Breast epithelium (tissue), 4 donors: ENCODE measurements at regions not wholly inside any gene's neighbourhood (a gene's known extent, or its start where the extent isn't known, plus 50 kb on each side); places are given as distances from the start of the nearest gene placed in this dataset.

Source experiments
- DNase-seq, 2 donors: peaks; one replicate each; pipeline ENCODE4 v3.0.0-alpha.2; 2019; ENCODE audit warnings: low spot score in 2 of 2
- H3K27ac ChIP-seq, 2 donors: fragments of 200-600 bp; sonication (generic) in 1 of 2; one replicate each; pipeline ENCODE4 v1.5.1; 2016 to 2019; ENCODE audit warnings: mild to moderate bottlenecking in 1 of 2
- H3K27me3 ChIP-seq, 2 donors: fragments of 200-600 bp; sonication (generic) in 1 of 2; one replicate each; pipeline versions ENCODE4 v1.5.1 to v1.6.0; 2017 to 2019; ENCODE audit warnings: control low read depth in 1 of 2, mild to moderate bottlenecking in 1 of 2
- H3K36me3 ChIP-seq: fragments of 200-600 bp; one replicate; pipeline ENCODE4 v1.5.1; 2019
- H3K4me1 ChIP-seq, 2 donors: fragments of 200-600 bp; sonication (generic); one replicate each; pipeline ENCODE4 v1.5.1; 2016 to 2019; ENCODE audit warnings: control low read depth in 1 of 2
- H3K4me3 ChIP-seq, 3 donors: fragments of 200-600 bp; sonication (generic); 1 replicate in 2 of 3; 2 replicates in 1 of 3; pipeline ENCODE4 v1.5.1; 2016 to 2019; ENCODE audit warnings: mild to moderate bottlenecking in 3 of 3, moderate library complexity in 2 of 3
- H3K9me3 ChIP-seq, 2 donors: fragments of 200-600 bp; sonication (generic) in 1 of 2; one replicate each; pipeline ENCODE4 v1.5.1; 2016 to 2019; ENCODE audit warnings: control low read depth in 1 of 2
- POLR2A ChIP-seq: fragments of 450-650 bp; IDR thresholded peaks from one replicate; pipeline ENCODE4 v1.6.1; 2016; ENCODE audit warnings: antibody characterized with exemption, mild to moderate bottlenecking, moderate library complexity
- POLR2AphosphoS5 ChIP-seq, 3 donors: sonication (generic); formaldehyde crosslinking; IDR thresholded peaks; one replicate each; pipeline ENCODE4 v1.6.1; 2017; ENCODE audit warnings: antibody characterized with exemption in 3 of 3
- intact Hi-C: fragments of 100-400 bp; cut with DNase I; formaldehyde crosslinking; loops from one replicate; pipeline ENCODE4 v1.15.1; 2023; ENCODE audit warnings: low total_unique reads
- TF ChIP-seq, protein P1 (sequence below), 3 donors: fragments of 450-650 bp; IDR thresholded peaks; one replicate each; pipeline ENCODE4 v1.5.1; 2016 to 2017; ENCODE audit warnings: antibody characterized with exemption in 3 of 3, mild to moderate bottlenecking in 3 of 3, moderate library complexity in 3 of 3

DNA sequence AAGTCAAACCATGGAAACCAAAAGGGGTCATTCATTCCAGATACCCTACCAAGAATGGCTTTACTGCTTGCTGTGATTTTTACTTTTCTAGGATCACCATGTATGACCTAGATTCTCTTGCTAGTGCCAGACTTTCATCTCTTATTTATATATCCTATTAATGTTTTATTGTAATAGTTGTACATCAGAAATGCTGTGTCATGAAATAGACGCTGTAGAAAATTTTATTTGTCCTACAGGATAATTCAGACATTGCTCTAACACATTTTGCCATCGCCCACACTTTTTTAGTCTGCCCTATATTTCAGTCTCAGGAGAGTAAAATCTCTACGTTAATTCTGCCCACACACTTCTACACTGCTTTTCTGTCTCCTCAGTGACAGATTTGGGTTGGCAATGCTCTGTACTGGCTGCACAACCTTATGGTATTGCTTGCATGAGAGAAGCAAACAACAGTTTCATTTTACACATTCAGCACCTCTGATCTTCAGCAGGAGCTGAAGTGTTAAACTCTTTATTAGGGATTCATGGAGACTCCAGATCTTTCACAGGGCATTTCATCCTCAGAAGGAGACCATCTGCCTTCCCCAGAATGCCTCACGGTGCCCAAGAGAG lies 871.8 kb upstream of the CHAC2 start:
- no peak overlapping the region for H3K27ac ChIP-seq
- intact Hi-C loops = loop anchor here (10.0 kb wide), 1 partner anchor 1301 kb away; no protein-coding TSS in a partner anchor
- H3K4me1 ChIP-seq = no peaks in the 10 kb centered on the region
- peaks cover 7 to 42% of the 10 kb centered on the region in 2 donors for H3K9me3 ChIP-seq
- no peaks in the 10 kb centered on the region for H3K27me3 ChIP-seq
- no peak for DNase-seq
- H3K4me3 ChIP-seq = no peak overlapping the region
- TF ChIP-seq POLR2A (no peak), POLR2AphosphoS5 (IDR thresholded peaks at IDR 0.05) (no peak)
- TF ChIP-seq, protein P1, sequence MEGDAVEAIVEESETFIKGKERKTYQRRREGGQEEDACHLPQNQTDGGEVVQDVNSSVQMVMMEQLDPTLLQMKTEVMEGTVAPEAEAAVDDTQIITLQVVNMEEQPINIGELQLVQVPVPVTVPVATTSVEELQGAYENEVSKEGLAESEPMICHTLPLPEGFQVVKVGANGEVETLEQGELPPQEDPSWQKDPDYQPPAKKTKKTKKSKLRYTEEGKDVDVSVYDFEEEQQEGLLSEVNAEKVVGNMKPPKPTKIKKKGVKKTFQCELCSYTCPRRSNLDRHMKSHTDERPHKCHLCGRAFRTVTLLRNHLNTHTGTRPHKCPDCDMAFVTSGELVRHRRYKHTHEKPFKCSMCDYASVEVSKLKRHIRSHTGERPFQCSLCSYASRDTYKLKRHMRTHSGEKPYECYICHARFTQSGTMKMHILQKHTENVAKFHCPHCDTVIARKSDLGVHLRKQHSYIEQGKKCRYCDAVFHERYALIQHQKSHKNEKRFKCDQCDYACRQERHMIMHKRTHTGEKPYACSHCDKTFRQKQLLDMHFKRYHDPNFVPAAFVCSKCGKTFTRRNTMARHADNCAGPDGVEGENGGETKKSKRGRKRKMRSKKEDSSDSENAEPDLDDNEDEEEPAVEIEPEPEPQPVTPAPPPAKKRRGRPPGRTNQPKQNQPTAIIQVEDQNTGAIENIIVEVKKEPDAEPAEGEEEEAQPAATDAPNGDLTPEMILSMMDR (IDR thresholded peaks at IDR 0.05) = no peak
- H3K36me3 ChIP-seq = no peaks in the 10 kb centered on the region

DNA sequence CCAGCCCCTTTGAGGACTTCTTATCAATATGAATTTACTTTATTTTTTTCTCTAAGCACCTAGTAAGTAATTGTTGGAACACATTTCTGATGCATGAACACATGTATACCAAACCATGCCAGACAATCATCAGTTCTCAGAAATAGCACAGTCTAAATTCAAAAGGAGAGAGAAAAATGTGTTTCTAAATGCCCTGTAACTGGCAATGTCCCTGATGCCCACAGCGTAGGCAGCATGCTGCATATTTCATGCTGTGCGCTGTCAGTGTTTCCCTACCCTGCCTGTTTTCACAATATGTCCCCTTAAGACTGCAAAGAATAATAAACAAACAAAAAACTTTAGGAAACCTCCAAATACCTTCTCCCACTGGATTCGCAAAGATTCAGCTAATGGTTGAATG lies 881.0 kb upstream of the CHAC2 start:
- no peak for TF ChIP-seq POLR2AphosphoS5 (IDR thresholded peaks at IDR 0.05)
- TF ChIP-seq POLR2A = no peak
- TF ChIP-seq, protein P1 (IDR thresholded peaks at IDR 0.05) = no peak
- DNase-seq = no peak
- Histone ChIP-seq H3K27ac (no peak overlapping the region), H3K9me3 (peaks cover 0 to 5% of the 10 kb centered on the region in 2 donors), H3K4me3 (no peak overlapping the region), H3K4me1 (no peaks in the 10 kb centered on the region), H3K27me3 (no peaks in the 10 kb centered on the region), H3K36me3 (no peaks in the 10 kb centered on the region)
- intact Hi-C loops = no loop called here

DNA sequence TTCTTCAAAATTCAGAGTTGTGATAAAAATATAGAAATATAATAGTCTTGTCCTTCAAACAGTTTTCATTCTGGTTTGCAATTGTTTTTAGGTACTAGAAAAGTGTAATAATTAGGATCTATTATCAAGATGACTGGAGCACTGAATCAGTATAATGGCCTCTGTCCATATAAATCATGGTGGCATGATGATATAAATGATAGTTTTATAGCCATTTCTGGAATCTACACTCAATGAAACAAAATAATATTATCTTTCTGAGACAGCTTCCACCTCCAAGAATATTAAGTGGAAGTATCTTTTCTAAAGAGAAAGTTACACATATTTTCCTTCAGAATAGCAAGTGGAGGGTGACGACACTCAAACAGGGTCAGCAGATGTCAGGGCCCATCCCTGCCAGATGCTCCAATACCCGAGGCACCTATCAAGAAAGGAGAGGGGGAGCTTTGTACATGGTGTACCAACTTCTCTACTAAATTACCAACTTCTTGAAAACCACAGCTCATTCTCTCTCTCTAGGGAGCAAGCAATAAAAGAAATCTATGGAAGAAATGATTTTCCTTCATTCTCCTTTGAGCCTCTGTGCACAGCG lies 882.7 kb upstream of the CHAC2 start:
- no peak overlapping the region for H3K27ac ChIP-seq
- no peaks in the 10 kb centered on the region for H3K4me1 ChIP-seq
- no peak for DNase-seq
- H3K4me3 ChIP-seq = no peak overlapping the region
- no peaks in the 10 kb centered on the region for H3K27me3 ChIP-seq
- H3K36me3 ChIP-seq = no peaks in the 10 kb centered on the region
- no peaks in the 10 kb centered on the region for H3K9me3 ChIP-seq
- no peak for TF ChIP-seq POLR2AphosphoS5 (IDR thresholded peaks at IDR 0.05)
- TF ChIP-seq POLR2A = no peak
- TF ChIP-seq, protein P1 (IDR thresholded peaks at IDR 0.05) = no peak
- intact Hi-C loops = no loop called here

DNA sequence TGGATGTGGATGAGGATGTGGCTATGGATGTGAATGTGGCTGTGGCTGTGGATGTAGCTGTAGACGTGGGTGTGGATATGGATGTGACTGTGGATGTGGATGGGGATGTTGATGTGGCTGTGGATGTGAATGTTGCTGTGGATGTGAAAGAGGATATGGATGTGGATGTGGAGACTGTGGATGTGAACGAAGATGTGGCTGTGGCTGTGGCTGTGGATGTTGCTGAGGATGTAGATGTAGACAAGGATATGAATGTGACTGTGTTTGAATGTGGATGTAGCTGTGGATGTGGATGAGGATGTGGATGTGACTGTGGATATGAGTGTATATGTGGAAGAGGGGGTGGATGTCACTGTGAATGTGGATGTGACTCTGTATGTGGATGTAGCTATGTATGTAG lies 884.6 kb upstream of the CHAC2 start:
- H3K4me1 ChIP-seq = no peaks in the 10 kb centered on the region
- TF ChIP-seq, protein P1 (IDR thresholded peaks at IDR 0.05) = no peak
- TF ChIP-seq POLR2AphosphoS5 (IDR thresholded peaks at IDR 0.05) = no peak
- no peak for TF ChIP-seq POLR2A
- intact Hi-C loops = no loop called here
- no peak overlapping the region for H3K27ac ChIP-seq
- H3K27me3 ChIP-seq = no peaks in the 10 kb centered on the region
- H3K9me3 ChIP-seq = no peaks in the 10 kb centered on the region
- no peak for DNase-seq
- H3K36me3 ChIP-seq = no peaks in the 10 kb centered on the region
- H3K4me3 ChIP-seq = no peak overlapping the region

DNA sequence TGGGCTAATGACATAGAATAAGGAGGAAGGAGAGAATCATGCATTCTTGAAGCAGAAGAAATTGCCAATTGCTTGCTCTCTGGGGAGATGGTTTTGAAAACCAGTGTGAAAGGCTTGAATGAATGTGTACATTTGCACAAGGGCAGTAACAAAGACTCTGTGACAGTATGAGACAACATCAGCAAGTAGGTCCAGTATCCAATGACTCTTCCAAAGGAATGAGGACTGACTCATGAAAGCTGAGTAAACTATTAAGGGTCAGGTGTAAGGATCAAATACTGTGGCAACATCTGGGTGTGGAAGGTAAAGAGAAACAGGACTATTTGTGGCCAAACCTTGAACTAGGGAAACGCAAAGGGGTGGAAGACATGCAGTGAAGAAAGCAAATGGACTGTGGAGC lies 886.0 kb upstream of the CHAC2 start:
- Histone ChIP-seq H3K27ac (no peak overlapping the region), H3K27me3 (no peaks in the 10 kb centered on the region), H3K9me3 (no peaks in the 10 kb centered on the region), H3K4me3 (no peak overlapping the region), H3K36me3 (no peaks in the 10 kb centered on the region), H3K4me1 (no peaks in the 10 kb centered on the region)
- TF ChIP-seq POLR2A = no peak
- no peak for TF ChIP-seq POLR2AphosphoS5 (IDR thresholded peaks at IDR 0.05)
- TF ChIP-seq, protein P1 (IDR thresholded peaks at IDR 0.05) = no peak
- no peak for DNase-seq
- intact Hi-C loops = no loop called here
